Activated CD4-positive, alpha-beta T cell treated with anti-CD3 and anti-CD28 coated beads, Interleukin-2, amount 50 U/mL, for 4 hours (primary cell): ENCODE measurements at regions not wholly inside any gene's neighbourhood (a gene's known extent, or its start where the extent isn't known, plus 50 kb on each side); places are given as distances from the start of the nearest gene placed in this dataset.

Experiments
- DNase-seq, 2 experiments: peaks; one replicate each; pipeline ENCODE4 v3.0.0-alpha.2; 2020

- no peak for DNase-seq
Measured at GRCh38 chr5:88144219-88145001, 124.2 kb downstream of the TMEM161B start.

DNA sequence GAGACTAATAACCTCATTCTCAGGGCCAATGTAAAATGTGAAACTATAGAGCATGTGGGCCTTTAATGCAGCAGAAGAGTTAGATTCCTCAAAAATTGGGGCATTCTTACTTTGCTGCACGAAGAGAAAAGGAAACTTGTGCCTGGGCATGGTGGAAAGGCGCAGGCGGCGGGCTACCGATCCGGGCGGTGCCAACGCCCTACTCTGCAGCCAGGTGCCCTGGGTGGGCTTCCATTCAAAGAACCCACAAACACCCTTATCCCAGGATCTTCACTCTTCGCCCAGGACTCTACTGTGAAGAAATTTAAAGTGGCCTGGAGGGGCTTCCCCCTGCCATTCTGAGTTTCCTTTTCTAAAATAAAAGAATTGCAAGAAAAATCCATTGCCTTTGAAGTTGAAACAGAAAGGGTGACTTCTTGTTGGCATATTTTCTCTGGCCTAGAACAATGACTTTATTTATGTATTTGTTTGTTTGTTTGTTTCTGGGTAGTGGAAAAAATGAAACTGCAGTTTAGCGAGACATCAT lies 124.9 kb downstream of the TMEM161B start:
- DNase-seq, result no peak

GRCh38 chr5:88142886-88143692 lies 125.6 kb downstream of the TMEM161B start:
- DNase-seq, result no peak

DNA sequence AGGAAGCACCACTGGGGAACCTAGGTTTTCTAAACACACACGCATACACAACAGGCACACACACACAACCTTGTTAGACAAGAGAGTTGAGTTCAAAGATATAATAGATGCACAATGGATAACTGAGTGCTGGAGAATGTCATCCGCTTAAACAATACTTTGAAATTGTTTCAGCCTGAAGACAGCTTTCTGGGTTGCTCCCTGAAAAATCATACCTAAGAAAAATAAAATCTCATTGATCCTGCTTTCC lies 126.1 kb downstream of the TMEM161B start:
- no peak for DNase-seq

GRCh38 chr5:88140856-88141752 lies 127.5 kb downstream of the TMEM161B start:
- DNase-seq, result peak; percentile 61 to 62

- DNase-seq, result no peak
Measured at GRCh38 chr5:88140396-88140855, 128.2 kb downstream of the TMEM161B start.

- DNase-seq, result no peak
Measured at GRCh38 chr5:88130211-88130815, 138.3 kb downstream of the TMEM161B start.

DNA sequence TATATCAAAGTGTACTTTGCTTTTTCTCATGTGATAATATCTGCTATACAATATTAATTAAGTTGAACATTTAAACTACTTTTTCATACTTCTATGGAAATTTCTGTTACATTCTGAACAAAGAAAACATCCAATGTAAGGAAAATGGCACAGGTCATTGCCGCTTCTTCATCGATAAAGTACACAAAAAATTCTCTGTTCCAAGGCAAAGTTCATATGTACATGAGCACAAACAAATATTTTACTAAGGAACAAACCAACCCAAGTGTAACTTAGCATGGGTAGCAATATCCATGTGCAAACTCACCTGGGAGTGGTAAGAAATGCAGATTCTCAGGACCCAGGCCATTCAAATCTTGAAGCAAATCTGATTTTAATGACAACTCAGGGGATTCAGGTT lies 139.8 kb downstream of the TMEM161B start:
- DNase-seq, result no peak

DNA sequence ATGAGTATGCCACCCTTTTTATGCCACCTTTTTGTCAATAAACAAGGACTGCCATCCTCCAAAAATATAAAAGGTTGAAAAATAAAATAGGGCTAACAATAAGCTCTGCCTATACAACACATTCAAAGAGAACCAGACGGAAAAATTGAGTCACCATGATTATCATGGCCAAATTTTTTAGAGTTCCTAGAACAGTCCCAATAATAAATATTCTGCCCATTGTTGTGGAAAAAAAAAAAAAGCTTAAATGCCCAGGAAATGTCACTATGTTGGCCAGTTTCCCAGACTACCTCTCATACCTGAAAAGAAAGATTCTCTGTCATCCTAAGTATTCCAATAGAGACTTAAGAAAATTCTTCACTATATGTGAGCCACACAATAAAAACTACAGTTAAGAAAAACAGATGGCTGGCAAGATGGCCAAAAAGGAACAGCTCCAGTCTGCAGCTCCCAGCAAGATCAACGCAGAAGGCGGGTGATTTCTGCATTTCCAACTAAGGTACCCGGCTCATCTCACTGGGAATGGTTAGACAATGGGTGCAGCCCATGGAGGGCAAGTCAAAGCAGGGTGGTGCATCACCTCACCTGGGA lies 149.0 kb downstream of the TMEM161B start:
- no peak for DNase-seq

- no peak for DNase-seq
Measured at GRCh38 chr5:88118179-88118578, 150.5 kb downstream of the TMEM161B start.

- DNase-seq, result no peak
Measured at GRCh38 chr5:88117546-88117945, 151.1 kb downstream of the TMEM161B start.

- DNase-seq, result no peak
Measured at GRCh38 chr5:88116396-88116795, 152.2 kb downstream of the TMEM161B start.

GRCh38 chr5:88115211-88115610 lies 153.4 kb downstream of the TMEM161B start:
- DNase-seq, result no peak

DNA sequence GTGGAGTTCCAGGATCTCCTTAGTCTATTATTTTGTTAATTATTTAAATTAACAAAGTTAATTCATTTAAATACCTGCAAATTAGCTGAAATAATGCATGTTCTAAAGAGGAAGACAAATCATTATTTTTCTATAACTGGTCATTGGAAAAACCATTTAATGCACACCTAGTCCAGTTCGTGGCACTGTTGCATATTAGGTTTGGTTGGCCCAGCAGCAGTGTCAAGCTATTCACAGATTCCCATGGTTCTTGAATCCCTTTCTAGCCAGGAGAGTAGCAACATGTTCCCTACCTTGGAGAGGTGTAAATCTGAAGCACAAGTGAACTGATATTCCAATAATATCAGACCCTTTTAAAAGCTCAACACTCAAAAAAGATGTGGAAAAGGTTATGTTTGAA lies 155.2 kb downstream of the TMEM161B start:
- DNase-seq, result no peak

GRCh38 chr5:88109818-88110217 lies 158.8 kb downstream of the TMEM161B start:
- no peak for DNase-seq

GRCh38 chr5:88108490-88109279 lies 160.0 kb downstream of the TMEM161B start:
- DNase-seq, result no peak

- no peak for DNase-seq
Measured at GRCh38 chr5:88094906-88095496, 173.6 kb downstream of the TMEM161B start.

DNA sequence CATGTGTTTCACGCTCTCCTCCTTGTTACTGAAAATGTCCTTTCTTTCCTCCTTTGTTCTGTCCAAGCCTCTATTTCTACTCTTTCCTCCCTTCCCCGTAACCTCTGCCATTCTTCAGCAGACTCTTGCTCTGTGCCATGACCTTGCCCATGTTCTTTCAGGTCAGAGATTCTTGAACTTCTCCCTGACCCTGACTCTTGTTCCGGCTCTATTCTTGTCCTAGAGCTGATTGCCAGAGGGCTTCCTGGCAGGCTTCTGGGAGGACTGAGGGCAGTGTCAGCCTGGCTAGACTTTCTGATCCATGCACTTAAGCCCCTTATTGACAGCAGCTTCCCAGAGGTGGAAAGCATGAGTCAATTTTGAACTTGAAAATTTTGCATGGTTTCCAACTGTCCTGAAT lies 174.2 kb downstream of the TMEM161B start:
- no peak for DNase-seq

DNA sequence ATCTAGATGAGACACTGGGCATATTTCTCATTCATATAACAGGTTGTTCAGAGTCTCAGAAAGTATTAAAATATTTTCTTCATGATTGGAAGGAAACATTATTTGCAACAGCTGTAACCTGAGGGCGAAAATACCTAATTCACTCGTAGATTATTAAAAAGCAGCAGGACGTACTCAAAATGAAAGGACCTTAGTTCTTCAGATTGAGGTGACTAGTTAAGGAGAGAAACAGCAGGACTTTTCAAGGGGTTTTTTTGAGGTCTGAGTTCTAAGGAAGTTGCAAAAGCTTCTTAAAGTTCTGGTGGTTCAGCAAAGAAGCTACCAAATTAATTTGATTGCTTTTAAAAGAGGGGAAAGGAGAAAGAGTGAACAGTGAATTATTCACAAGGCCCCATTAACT lies 174.9 kb downstream of the TMEM161B start:
- no peak for DNase-seq

GRCh38 chr5:88092958-88093605 lies 175.6 kb downstream of the TMEM161B start:
- DNase-seq, result no peak
